NCI-H2171 treated with DMSO at 0.1 percent for 48 hours (cell line): ENCODE measurements at regions not wholly inside any gene's neighbourhood (a gene's known extent, or its start where the extent isn't known, plus 50 kb on each side); places are given as distances from the start of the nearest gene placed in this dataset.

Experiments used
- DNase-seq: peaks from one replicate; lab custom pipeline; 2025; lab: John Stamatoyannopoulos, UW

DNA sequence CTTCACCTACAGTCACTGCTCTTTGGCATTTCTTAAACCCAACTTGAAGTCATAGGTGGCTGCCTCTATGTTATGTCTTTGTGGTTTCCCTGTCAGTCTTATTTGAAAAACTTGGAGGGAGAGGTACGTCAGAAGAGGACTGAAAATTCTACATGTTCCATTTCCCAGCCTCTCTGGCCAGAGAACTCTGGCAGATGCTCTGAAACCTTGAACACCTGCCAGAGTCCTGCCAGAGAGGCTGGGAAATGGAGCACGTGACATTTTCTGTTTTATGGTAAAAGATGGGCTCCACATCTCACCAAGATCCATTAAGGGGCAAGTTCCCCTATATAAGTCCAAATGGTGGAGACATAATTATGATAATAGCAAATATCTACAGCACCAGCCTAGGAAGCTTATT lies 99.5 kb downstream of the MAFB start:
- DNase-seq, result no peak

DNA sequence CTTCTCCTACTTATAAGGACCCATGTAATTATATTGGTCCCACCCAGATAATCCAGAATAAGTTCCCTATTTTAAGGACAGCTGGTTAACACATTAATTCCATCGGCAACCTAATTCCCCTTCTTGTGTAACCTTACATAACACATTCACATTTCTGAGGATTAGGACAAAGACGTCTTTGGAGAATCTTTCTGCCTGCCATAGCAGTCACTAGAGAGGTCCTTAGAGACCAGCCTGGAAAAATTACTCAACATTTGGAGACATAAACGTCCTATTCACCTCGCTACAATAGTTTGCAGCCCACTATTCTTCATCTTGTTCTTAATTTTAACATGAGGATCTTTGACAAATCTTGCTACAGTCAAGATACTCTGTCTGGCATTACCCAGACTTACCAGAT lies 100.1 kb downstream of the MAFB start:
- no peak for DNase-seq

DNA sequence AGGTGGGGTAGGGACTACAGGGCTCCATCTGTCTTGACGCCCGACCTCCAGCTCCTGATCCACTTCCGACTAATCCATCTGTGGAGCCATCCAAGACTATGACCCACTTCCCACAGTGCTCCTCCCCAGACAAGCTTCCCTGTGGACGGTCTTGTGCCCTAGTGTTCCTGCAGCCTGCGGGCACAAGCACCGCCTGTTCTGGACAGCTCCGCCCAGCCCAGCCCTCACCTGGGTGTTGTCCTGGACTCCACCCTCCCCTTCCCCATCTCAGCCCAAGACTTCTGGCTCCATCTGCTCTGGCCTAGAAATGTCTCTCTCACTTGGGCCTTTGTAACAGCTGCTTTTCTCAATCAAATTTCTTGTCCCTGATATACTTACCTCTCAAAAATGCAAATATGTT lies 102.0 kb downstream of the MAFB start:
- DNase-seq, result no peak

- DNase-seq, result no peak
Observed at GRCh38 chr20:40584130-40584809, 104.8 kb downstream of the MAFB start.

- DNase-seq, result no peak
Observed at GRCh38 chr20:40583636-40584035, 105.4 kb downstream of the MAFB start.

DNA sequence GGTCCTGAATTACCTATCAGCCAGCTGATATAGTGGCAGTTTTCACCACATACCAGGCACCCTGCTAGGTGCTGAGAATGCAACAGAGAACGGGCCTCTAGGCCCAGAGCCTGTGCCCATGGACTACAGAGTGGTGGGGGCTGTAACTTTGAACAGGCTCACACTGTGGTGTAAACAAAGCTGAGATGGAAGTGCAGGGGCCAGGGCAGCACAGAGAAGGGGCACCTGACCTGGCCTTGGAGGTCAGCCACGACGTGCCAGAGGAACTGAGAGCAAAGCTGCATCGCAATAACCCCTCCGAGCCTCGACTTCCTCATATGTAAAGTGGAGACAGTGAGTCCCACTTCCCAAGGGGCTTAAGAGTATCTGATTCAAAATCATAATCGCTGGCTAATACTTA lies 105.8 kb downstream of the MAFB start:
- no peak for DNase-seq

DNA sequence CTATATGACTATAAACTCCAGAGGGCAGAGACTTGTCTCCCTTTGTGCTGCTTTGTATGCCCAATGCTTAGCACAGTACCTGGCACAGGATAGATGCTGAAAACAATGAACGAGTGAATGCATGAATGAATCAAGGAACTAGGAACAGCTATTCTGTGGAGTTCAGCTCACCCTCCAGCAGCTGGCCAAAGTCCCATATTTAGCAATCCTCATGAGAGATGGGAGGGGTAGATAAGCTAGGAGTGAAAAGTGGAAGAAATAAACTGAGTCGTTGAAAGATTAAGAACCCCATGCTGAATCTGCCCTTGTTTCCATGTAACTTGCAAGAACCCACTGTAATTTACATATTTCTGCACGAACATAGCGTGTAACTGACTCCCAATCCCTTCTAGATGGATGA lies 106.5 kb downstream of the MAFB start:
- DNase-seq, result no peak

GRCh38 chr20:40579701-40580100 lies 109.3 kb downstream of the MAFB start:
- no peak for DNase-seq

DNA sequence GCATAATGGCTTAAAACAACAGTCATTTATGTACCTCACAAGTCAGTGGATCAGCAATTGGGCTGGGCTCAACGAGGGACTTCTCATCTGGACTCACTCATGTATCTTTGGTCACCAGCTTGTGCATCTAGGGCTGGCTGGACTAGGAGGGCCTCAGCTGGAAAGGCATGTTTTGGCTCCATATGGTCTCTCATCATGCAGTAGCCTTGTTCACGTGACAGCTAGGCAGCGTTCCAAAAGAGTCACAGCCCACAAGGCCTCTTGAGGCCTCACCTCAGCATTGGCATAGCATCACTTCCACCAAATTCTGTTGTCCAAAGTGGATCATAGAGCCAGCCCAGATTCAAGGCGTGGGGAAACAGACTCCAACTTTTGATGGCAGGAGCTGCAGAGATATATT lies 110.1 kb downstream of the MAFB start:
- DNase-seq, result peak; percentile 18

GRCh38 chr20:40575851-40576250 lies 113.2 kb downstream of the MAFB start:
- DNase-seq, result no peak

GRCh38 chr20:40572251-40572650 lies 116.8 kb downstream of the MAFB start:
- DNase-seq, result no peak

- DNase-seq, result no peak
Observed at GRCh38 chr20:40571639-40572038, 117.4 kb downstream of the MAFB start.

DNA sequence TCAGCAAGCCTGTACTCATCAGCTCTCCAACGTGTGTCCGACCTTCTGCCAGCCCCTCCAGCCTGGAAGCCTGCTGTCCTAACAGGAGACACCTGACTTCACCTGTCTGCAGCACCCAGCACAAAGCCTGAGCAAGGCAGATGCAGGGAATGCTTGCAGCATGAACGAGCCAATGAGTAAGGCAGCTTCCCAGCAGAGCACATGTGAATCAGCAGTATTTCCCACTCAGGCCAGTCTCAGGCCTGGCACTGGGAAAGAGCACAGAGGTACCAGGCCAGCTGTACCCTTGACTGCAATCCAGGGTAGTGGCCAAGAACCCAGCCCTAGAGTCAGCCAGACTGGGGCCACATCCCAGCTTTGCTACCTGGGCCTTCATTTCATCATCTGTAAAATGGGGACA lies 120.8 kb downstream of the MAFB start:
- no peak for DNase-seq

GRCh38 chr20:40565682-40566040 lies 123.4 kb downstream of the MAFB start:
- DNase-seq, result no peak

GRCh38 chr20:40565001-40565681 lies 123.9 kb downstream of the MAFB start:
- DNase-seq, result no peak

- no peak for DNase-seq
Observed at GRCh38 chr20:40563296-40563950, 125.6 kb downstream of the MAFB start.

DNA sequence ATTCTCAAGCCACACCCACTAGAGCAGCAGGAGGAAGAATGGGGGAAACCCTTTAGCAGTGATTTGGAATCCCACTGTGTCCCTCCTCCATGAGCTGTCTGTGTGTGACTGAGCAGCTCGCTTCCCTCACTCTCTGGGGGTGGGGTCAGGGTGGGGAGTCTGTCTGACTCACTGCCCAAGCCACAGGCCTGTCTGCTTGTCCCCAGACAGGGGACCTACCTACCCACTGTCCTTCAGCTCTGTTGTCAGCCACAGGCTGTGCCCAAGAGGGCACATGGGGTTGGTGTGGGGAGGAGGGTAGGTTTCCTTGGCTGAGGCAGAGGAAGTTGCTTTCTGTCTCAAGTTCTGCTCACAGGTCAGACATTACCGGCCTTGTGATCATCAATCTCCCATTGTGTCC lies 127.0 kb downstream of the MAFB start:
- no peak for DNase-seq

DNA sequence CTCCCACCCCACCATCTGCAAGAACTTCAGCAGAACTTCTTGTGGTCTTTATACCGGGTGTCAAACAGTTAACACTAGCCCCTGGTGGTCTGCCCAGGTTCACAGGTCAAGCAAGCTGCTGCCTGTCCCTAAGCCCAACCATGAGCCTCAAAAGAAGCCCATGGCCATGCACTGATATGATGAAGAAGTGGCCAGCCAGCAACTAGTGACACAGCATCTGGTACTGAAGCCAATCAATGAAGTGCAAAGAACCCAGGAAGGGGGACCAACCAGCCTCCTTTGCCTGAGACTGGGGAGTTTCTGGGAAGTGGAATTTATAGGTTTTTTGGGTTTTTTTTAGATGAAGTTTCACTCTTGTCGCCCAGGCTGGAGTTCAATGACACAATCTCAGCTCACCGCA lies 127.8 kb downstream of the MAFB start:
- no peak for DNase-seq

DNA sequence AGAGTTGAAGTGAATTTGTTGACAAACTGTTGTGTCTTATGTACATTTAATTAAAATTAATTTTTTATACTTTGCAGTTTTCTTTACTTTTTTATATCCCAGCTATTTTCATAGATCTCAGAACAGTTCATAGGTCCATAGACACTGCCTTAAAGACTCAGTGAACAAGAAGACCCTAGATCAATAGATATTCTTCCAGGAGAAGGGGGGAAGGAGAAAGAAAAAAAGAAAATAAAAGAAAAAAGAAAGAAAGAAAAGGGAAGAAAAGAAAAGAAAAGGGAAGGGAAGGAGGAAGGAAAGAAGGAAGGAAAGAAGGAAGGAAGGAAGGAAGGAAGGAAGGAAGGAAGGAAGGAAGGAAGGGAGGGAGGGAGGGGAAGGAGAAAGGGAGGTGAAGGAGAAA lies 130.8 kb downstream of the MAFB start:
- DNase-seq, result no peak

GRCh38 chr20:40551125-40551530 lies 137.9 kb downstream of the MAFB start:
- DNase-seq, result no peak

GRCh38 chr20:40547483-40548091 lies 141.4 kb downstream of the MAFB start:
- no peak for DNase-seq

GRCh38 chr20:40545478-40545877 lies 143.6 kb downstream of the MAFB start:
- DNase-seq, result no peak

- no peak for DNase-seq
Observed at GRCh38 chr20:40542065-40542464, 147.0 kb downstream of the MAFB start.
